HCT116 (cell line): ENCODE measurements at regions not wholly inside any gene's neighbourhood (a gene's known extent, or its start where the extent isn't known, plus 50 kb on each side); places are given as distances from the start of the nearest gene placed in this dataset.
"Not testable (repeated sequence)": the region's sequence is repeated elsewhere in the genome, so short reads cannot be mapped to it uniquely, and the experiment has no call there.

Experiments used
- ATAC-seq: fragments of 200-7000 bp; cut with Tn5 transposase; 2 replicates; pipeline ENCODE4 v1.9.1; 2020; ENCODE audit warnings: mild to moderate bottlenecking, moderate library complexity
- BruUV-seq: library from RNA; stranded (reverse); fragments of 400-500 nt; replicated peaks from 2 replicates; lab custom pipeline; 2021; lab: Mats Ljungman, UMichigan
- CTCF ChIA-PET: fragments of 300-600 bp; sonication (Branson Sonifier 250); formaldehyde crosslinking; loops from one replicate; lab custom pipeline; 2021; ENCODE audit warnings: antibody characterized with exemption; lab: Charles Lee
- POLR2A ChIA-PET: fragments of 300-600, 350-600 bp; sonication (Branson Sonifier 250); formaldehyde crosslinking; loops from one replicate; lab custom pipeline; 2021; ENCODE audit warnings: antibody characterized with exemption; lab: Charles Lee
- RAD21 ChIA-PET, 2 experiments: fragments of 300-600 bp; sonication (Branson Sonifier 250); formaldehyde crosslinking; loops; one replicate each; lab custom pipeline; 2023; ENCODE audit warnings: low total read pairs in 2 of 2; ENCODE audit not compliant: uncharacterized antibody in 2 of 2, unreplicated experiment in 2 of 2, low non-redundant PET in 1 of 2; lab: Charles Lee
- DNase-seq: peaks from one replicate; pipeline ENCODE4 v3.0.0-alpha.2; 2010; ENCODE audit warnings: low read depth, low spot score
- H2AFZ ChIP-seq: fragments of 200-600 bp; shearing (Covaris generic), sonication (generic); 2 replicates; pipeline ENCODE4 v1.6.1; 2017; ENCODE audit warnings: low read depth, mixed run types, mixed read lengths, antibody characterized with exemption, low read length; ENCODE audit not compliant: poor library complexity, severe bottlenecking
- H3K27ac ChIP-seq: 2 replicates; pipeline ENCODE4 v1.5.1; 2012; ENCODE audit warnings: low read depth, low read length
- H3K27me3 ChIP-seq: fragments of 200-600 bp; sonication (generic); 2 replicates; pipeline ENCODE4 v1.6.1; 2016; ENCODE audit warnings: mixed run types, low read length, mixed read lengths; ENCODE audit not compliant: insufficient read depth
- H3K36me3 ChIP-seq, 2 experiments: fragments of 200-500 bp in 1 of 2; fragments of 200-600 bp in 1 of 2; sonication (Bioruptor generic) in 1 of 2; sonication (generic) in 1 of 2; 2 replicates each; pipeline versions ENCODE4 v1.5.1 to v1.6.1; 2014 to 2016; ENCODE audit warnings: low read length in 2 of 2, inconsistent platforms in 1 of 2, mixed read lengths in 1 of 2, mixed run types in 1 of 2; ENCODE audit not compliant: insufficient read depth in 2 of 2, control insufficient read depth in 1 of 2
- H3K4me1 ChIP-seq, 2 experiments: fragments of 200-600 bp in 1 of 2; sonication (generic) in 1 of 2; 2 replicates each; pipeline versions ENCODE4 v1.5.1 to v1.6.1; 2012 to 2017; ENCODE audit warnings: low read length in 2 of 2, inconsistent platforms in 1 of 2, mild to moderate bottlenecking in 1 of 2, mixed read lengths in 1 of 2, mixed run types in 1 of 2, moderate library complexity in 1 of 2; ENCODE audit not compliant: insufficient read depth in 2 of 2, control insufficient read depth in 1 of 2
- H3K4me2 ChIP-seq: fragments of 200-600 bp; sonication (generic); 2 replicates; pipeline ENCODE4 v1.6.1; 2017; ENCODE audit warnings: mixed run types, low read length, mixed read lengths
- H3K4me3 ChIP-seq, 2 experiments: fragments of 200-600 bp in 1 of 2; sonication (generic) in 1 of 2; replicated peaks in 1 of 2; 2 replicates each; pipeline ENCODE4 v1.5.1; 2011 to 2016; ENCODE audit warnings: low read length in 2 of 2, control low read depth in 1 of 2, low read depth in 1 of 2, mild to moderate bottlenecking in 1 of 2, mixed read lengths in 1 of 2, mixed run types in 1 of 2
- H3K79me2 ChIP-seq: fragments of 200-600 bp; sonication (generic); 2 replicates; pipeline ENCODE4 v1.6.1; 2017; ENCODE audit warnings: mild to moderate bottlenecking, mixed run types, low read length, moderate library complexity, mixed read lengths; ENCODE audit not compliant: insufficient read depth
- H3K9ac ChIP-seq: fragments of 200-600 bp; sonication (generic); 2 replicates; pipeline ENCODE4 v1.6.1; 2016; ENCODE audit warnings: low read length, mixed read lengths
- H3K9me2 ChIP-seq: fragments of 200-600 bp; sonication (generic), shearing (Covaris generic); 2 replicates; pipeline ENCODE4 v1.6.1; 2017; ENCODE audit warnings: mixed run types, mild to moderate bottlenecking, moderate library complexity; ENCODE audit not compliant: insufficient read depth
- H3K9me3 ChIP-seq, 2 experiments: fragments of 200-500 bp in 1 of 2; fragments of 200-600 bp in 1 of 2; sonication (Bioruptor generic) in 1 of 2; sonication (generic) in 1 of 2; 2 replicates each; pipeline ENCODE4 v1.6.1; 2014 to 2017; ENCODE audit warnings: low read length in 2 of 2, mixed read lengths in 2 of 2, inconsistent platforms in 1 of 2, low read depth in 1 of 2, mild to moderate bottlenecking in 1 of 2, mixed run types in 1 of 2, moderate library complexity in 1 of 2; ENCODE audit not compliant: control insufficient read depth in 1 of 2, insufficient read depth in 1 of 2
- H4K20me1 ChIP-seq: fragments of 200-600 bp; sonication (generic), shearing (Covaris generic); 2 replicates; pipeline ENCODE4 v1.6.1; 2017; ENCODE audit warnings: mixed run types, mild to moderate bottlenecking, moderate library complexity; ENCODE audit not compliant: insufficient read depth
- CEBPB ChIP-seq: IDR thresholded peaks from 2 replicates; pipeline ENCODE4 v1.6.1; 2012; ENCODE audit warnings: low read depth
- EGR1 ChIP-seq: IDR thresholded peaks from 2 replicates; pipeline ENCODE4 v1.6.1; 2012; ENCODE audit warnings: low read depth
- ELF1 ChIP-seq: IDR thresholded peaks from 2 replicates; pipeline ENCODE4 v1.6.1; 2012; ENCODE audit warnings: low read depth, borderline replicate concordance
- EZH2 ChIP-seq: fragments of 200-600 bp; sonication (generic); IDR thresholded peaks from 2 replicates; pipeline ENCODE4 v1.6.1; 2017; ENCODE audit warnings: antibody characterized with exemption, mixed run types
- FOSL1 ChIP-seq: IDR thresholded peaks from 2 replicates; pipeline ENCODE4 v1.6.1; 2012; ENCODE audit warnings: low read depth
- JUND ChIP-seq: IDR thresholded peaks from 2 replicates; pipeline ENCODE4 v1.6.1; 2012
- POLR2AphosphoS5 ChIP-seq: IDR thresholded peaks from 2 replicates; pipeline ENCODE4 v1.6.1; 2011; ENCODE audit warnings: mild to moderate bottlenecking, low read depth, low read length, moderate library complexity
- REST ChIP-seq: IDR thresholded peaks from 2 replicates; pipeline ENCODE4 v1.6.1; 2012; ENCODE audit warnings: low read depth
- SIN3A ChIP-seq: IDR thresholded peaks from 2 replicates; pipeline ENCODE4 v1.6.1; 2012; ENCODE audit warnings: low read depth
- SRF ChIP-seq: IDR thresholded peaks from 2 replicates; pipeline ENCODE4 v1.6.1; 2012; ENCODE audit warnings: low read depth
- YY1 ChIP-seq: IDR thresholded peaks from 2 replicates; pipeline ENCODE4 v1.6.1; 2011; ENCODE audit warnings: low read length, low read depth, moderate library complexity, mild to moderate bottlenecking; ENCODE audit not compliant: insufficient replicate concordance; ENCODE audit errors: extremely low read depth
- intact Hi-C: fragments of 100-400 bp; cut with micrococcal nuclease; formaldehyde crosslinking; loops from 2 replicates; pipeline ENCODE4 v1.10.0; 2022

- no peaks in the 10 kb centered on the region for H3K9me3 ChIP-seq
- ChIA-PET CTCF (interaction anchor here (0.8 kb wide), 1 partner anchor 15 kb away, joined by 3 read pairs; no protein-coding TSS in a partner anchor), RAD21 (no interaction called here), POLR2A (no interaction called here)
- H3K4me1 ChIP-seq = no peaks in the 10 kb centered on the region
- no peak overlapping the region for H2AFZ ChIP-seq
- intact Hi-C loops = no loop called here
- no peaks in the 10 kb centered on the region for H4K20me1 ChIP-seq
- H3K27ac ChIP-seq = no peak overlapping the region
- no peak overlapping the region for H3K4me2 ChIP-seq
- no peaks in the 10 kb centered on the region for H3K36me3 ChIP-seq
- H3K9me2 ChIP-seq = no peaks in the 10 kb centered on the region
- TF ChIP-seq FOSL1 = no peak
- BruUV-seq = no TSS peak
- no peak overlapping the region for H3K4me3 ChIP-seq
- no peaks in the 10 kb centered on the region for H3K79me2 ChIP-seq
- no peak for ATAC-seq
- no peaks in the 10 kb centered on the region for H3K27me3 ChIP-seq
- DNase-seq = no peak
- no peak overlapping the region for H3K9ac ChIP-seq
These were observed 170.5 kb downstream of the TM9SF2 start for GRCh38 chr13:99671746-99672145.

- H3K4me2 ChIP-seq, H3K36me3 ChIP-seq, DNase-seq, ATAC-seq, RAD21 ChIA-PET, H3K4me3 ChIP-seq, H3K27ac ChIP-seq, H3K9ac ChIP-seq, H3K27me3 ChIP-seq, BruUV-seq, H2AFZ ChIP-seq, H3K9me3 ChIP-seq, H3K79me2 ChIP-seq, H4K20me1 ChIP-seq, intact Hi-C loops, H3K9me2 ChIP-seq, POLR2A ChIA-PET: not testable (repeated sequence)
- CTCF ChIA-PET = interaction anchor here (2.5 kb wide), 1 partner anchor 13 kb away, joined by 9 read pairs; no protein-coding TSS in a partner anchor
- peaks cover 0 to 11% of the 10 kb centered on the region in 2 experiments; a peak in 2 of 4 replicates for H3K4me1 ChIP-seq
These were observed 167.8 kb downstream of the TM9SF2 start for GRCh38 chr13:99669096-99669495.

- ATAC-seq (peak; percentile 70), DNase-seq (no peak)
- ChIA-PET POLR2A (no interaction called here), RAD21 (no interaction called here), CTCF (no interaction called here)
- H3K27ac ChIP-seq = no peak overlapping the region
- no TSS peak for BruUV-seq
- peak overlapping the region; percentile 27 for H3K4me2 ChIP-seq
- H3K27me3 ChIP-seq = no peaks in the 10 kb centered on the region
- intact Hi-C loops = no loop called here
- no peaks in the 10 kb centered on the region for H3K9me2 ChIP-seq
- no peaks in the 10 kb centered on the region for H3K36me3 ChIP-seq
- H4K20me1 ChIP-seq = no peaks in the 10 kb centered on the region
- no peak overlapping the region for H3K9ac ChIP-seq
- H3K4me3 ChIP-seq = no peak overlapping the region
- no peaks in the 10 kb centered on the region for H3K9me3 ChIP-seq
- no peaks in the 10 kb centered on the region for H3K79me2 ChIP-seq
- H3K4me1 ChIP-seq = peaks cover 0 to 11% of the 10 kb centered on the region in 2 experiments; a peak in 2 of 4 replicates
- H2AFZ ChIP-seq = no peak overlapping the region
- no peak for TF ChIP-seq SIN3A
- TF ChIP-seq SRF = no peak
- TF ChIP-seq ELF1 = no peak
- TF ChIP-seq YY1 = no peak
- TF ChIP-seq REST = no peak
- TF ChIP-seq EZH2 = no peak
- TF ChIP-seq EGR1 = no peak
- TF ChIP-seq JUND = no peak
- TF ChIP-seq CEBPB = no peak
- no peak for TF ChIP-seq POLR2AphosphoS5
These were observed 165.0 kb downstream of the TM9SF2 start for GRCh38 chr13:99666146-99666805.
